NCI-H748 (cell line): ENCODE measurements at regions not wholly inside any gene's neighbourhood (a gene's known extent, or its start where the extent isn't known, plus 50 kb on each side); places are given as distances from the start of the nearest gene placed in this dataset.
A peak's percentile ranks its signal among the peaks of the same experiment; 100 is the strongest.

ENCODE experiments used
- DNase-seq: peaks from one replicate; lab custom pipeline; 2025; ENCODE audit not compliant: unreplicated experiment; lab: John Stamatoyannopoulos, UW

DNA sequence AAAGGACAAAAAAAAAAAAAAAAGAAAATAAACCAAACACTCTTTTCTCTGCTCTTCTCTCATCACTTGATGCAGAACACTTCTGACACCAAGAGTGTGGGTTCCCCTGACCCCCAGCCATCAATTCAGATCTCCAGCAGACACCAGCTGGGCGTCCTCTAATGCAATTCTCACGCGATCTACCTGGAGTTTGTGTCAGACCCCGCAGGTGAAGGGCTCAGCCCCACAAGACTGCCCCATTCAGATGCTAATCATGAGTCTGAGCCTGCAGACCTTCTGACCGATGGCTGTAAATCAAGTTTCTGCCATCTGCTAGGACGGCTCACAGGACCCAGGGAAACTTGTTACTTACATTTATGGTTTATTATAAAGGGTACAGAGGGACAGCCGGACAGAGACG, 133.6 kb upstream of the C1orf174 start:
- no peak for DNase-seq

DNA sequence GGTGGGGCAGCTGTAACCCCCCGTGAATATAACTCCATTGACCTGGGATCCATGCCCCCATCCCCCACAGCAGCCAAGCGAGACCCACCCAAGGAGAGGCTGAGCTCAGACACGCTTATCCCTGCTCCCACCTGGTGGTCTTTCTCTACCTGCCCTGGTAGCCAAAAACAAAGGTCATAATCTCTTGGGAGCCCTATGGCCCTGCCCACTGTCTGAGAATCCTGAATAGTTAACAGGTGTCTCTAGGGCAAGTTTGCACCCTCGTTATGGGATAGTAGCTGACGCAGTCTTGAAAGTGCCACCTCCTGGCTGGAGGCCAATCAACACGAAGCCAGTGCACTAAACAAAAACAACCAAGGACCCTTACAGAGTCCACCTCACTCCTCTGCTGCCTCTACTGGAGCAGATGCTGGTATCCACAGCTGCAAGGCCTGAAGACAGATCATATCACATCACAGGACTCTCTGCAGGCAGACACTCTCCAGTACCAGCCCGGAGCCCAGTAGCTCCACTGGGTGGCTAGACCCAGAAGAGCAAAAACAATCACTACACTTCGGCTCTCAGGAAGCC, 134.3 kb upstream of the C1orf174 start:
- DNase-seq, result no peak

DNA sequence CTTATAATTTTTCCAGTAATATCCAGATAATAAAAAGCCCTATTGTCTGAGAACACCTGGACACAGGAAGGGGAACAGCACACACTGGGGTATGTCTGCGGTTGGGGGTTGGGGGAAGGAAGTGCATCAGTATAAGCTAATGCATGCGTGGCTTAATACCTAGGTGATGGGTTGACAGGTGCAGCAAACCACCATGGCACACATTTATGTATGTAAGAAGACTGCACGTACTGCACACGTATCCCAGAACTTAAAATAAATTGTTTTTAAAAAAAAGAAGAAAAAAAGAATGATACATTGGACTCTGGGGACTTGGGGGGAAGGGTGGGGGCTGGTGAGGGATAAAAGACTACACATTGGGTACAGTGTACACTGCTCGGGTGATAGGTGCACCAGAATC, 144.9 kb upstream of the C1orf174 start:
- peak; percentile 8 for DNase-seq

DNA sequence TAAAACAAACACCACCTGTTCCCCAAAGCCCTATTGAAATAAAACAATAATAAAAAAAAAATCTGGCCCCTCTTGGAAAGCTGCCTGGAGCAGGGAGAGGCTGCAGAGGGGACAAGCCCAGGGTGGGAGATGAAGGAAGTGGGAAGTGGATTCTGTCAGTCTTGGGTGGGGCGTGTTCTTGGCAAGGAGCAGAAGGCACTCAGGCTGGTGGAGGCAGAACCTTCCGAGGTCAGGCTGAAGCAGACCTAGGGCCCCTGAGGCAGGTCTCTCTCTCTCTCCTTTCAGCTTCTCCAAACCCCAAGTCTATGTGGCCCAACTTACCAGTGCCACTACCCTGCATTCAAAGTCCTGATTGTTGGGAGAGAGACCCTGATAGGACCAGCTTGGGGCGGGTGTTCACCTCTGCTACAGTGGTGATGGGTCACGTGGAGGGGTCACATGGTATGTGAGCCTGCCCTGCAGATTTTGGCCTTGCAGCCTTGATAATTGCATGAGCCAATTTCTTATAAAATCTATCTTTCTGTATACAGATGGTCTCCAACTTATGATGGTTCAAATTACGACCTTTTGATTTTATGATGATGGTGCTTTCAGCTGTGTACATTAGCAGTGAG, 145.4 kb upstream of the C1orf174 start:
- no peak for DNase-seq

DNA sequence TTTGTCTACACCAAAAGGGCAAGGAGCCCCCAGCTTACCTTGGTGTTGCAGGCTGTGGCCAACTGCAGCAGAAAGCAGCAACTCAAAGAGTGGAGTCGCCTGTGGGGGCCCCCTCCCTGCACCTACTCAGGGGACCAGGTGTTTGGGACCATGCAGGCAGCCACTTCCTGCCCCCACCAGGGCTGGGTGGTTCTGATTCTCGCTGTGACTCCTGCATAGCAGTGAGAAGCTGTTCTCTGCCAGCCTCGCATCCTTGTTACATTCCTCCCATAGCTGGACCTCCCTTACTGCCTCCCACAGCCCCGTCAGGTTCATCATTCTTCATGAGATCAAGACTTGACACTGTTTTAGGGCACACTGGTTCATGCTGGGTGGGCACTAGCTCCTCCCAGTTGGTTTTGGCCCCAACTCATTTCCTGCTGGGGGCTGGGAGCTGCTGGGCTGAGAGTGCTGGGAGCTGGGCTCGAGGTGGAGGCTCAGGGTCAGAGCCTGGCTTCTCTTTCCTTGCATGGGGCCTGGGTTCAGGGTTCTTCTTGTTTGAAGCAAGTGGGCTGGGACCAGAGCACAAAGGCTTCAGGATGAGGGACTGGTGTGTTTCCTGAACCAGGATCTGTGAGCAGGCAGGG, 146.9 kb upstream of the C1orf174 start:
- DNase-seq, result no peak

DNA sequence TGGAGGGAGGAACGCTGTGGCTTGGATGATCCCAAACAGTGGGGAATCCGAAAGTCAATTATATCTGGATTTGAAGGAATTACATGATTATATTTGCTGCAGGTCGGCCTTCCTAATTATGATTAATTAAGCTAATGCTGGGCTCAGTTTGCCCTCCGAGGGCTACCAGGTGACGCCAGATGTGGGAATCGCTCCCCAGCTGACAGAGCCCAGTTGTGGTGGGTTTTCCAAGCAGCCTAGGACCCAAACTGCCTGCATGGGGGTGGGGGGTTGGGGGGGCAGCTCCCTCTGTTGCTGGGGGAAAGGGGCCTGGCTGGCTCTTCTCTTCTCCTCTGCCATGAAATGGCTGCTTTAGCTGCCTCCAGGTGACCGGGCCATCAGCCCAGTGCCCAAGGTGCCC, 147.6 kb upstream of the C1orf174 start:
- DNase-seq, result no peak

DNA sequence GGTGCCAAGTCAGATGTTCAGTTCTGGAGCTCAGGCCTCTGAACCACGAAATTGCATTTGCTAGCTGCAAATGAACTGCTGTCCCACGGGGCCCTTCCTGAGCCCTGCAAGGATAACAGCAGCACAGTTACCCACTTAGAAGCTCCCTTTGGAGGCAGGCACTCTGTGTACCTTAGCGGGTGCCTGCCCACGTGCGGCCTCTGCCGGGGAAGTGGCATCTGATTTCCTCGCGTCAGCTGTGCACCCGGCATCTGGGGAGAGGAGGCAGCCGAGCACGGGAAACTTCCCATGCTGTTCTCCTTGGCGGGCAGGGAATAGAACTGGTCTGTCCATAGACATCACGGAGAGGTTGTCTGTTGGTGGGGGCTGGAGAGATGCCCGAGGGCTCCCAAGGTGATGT, 148.0 kb upstream of the C1orf174 start:
- DNase-seq, result no peak

DNA sequence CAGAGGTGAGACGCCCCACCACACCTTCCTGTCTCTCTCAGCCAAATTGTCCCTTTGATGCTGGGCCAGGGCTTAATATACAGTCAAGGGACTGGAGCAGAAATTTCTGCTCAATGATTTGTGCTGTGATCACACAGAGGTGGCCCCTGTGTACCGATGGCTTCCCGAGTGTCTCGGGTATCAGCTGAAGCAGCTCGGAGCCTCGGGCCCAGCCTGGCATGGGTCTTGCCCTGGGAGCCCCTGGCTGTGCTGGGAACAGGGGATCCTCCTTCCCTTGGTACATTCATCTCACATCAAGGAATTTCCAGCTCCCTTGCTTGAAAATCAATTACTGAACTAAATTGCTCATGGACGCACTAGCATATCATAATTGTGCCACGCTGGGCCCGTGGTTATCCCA, 148.8 kb upstream of the C1orf174 start:
- no peak for DNase-seq

DNA sequence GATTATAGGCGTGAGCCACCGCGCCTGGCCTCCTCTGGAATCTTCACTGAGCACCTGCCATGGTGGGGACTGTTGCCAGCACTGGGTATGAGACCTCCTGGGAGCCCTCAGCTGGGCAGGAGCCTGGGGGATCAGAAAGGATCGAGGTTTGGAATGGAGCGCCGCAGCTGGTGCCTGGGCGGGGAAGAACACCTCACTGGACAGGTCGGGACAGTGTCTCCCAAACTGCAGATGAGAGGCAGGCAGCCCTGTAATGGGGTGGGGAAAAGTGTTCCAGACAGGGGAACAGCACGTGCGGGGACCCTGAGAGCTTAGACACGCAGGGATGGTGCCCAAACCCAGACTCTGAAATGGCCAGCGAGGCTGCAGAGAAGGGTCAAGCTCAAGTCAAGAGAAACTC, 150.9 kb upstream of the C1orf174 start:
- DNase-seq, result no peak

DNA sequence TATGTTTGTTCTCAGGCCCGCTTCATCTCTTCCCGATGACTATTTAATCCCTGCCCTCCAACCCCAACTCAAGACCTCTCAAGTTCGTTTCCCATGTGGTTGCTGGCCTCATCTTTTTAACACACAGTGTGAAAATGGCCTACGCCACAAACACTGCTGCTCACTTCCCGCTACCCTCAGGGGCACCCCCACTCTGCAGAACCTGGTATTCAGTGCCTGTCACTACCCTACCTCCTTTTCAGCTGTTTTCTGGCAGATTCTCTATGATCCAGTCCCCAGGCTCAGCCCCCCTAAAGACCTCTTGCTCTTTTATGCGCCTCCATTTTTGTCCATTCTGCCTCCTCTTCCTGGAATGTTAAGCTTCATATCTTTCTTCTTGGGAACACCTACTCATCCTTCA, 152.6 kb upstream of the C1orf174 start:
- DNase-seq, result no peak

DNA sequence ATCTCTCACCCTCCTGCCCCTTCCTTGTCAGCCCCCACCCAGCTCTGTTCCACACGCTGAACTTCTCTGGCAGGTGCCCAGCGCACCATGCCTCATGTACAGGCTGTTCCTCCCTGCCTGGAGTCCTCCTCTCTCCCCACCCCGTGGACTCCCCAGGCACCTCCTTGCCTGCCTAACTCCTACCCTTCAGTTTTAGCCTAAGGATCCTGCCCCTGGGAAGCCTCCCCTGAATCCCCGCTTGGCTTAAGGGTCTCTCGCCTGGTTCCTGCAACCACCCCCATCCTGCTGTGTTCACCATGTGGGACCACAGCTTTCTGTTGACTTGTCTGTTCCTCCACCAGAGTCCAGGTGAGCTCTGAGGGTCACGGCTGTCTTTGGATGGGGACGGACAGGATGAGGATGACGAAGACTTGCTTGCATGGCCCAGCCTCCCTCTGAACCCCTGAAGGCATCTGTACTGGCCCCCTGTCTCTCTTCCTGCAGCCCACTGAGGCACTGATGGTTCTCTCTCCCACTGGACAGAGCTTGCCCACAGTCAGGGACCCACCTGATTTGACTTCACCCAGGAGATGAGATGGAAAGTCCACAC, 153.2 kb upstream of the C1orf174 start:
- no peak for DNase-seq

DNA sequence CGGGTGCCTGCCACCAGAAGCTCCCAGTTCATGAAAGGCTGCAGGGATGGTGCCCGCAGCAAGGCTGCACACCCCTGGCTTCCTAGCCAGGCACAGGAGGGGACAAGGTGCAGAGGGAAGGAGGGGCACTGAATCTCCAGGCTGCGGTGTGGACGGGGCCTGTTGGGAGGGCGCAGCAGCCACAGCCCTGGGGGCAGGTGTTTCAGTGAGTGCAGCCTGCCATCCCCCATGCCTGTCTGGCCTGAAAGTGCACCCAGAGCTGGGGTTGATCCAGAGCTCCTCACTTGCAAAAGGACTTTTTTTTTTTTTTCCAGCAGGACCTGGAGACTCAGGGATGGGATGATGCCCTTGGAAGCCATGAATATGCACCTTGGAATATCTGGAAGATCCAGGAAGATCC, 153.7 kb upstream of the C1orf174 start:
- DNase-seq, result no peak

DNA sequence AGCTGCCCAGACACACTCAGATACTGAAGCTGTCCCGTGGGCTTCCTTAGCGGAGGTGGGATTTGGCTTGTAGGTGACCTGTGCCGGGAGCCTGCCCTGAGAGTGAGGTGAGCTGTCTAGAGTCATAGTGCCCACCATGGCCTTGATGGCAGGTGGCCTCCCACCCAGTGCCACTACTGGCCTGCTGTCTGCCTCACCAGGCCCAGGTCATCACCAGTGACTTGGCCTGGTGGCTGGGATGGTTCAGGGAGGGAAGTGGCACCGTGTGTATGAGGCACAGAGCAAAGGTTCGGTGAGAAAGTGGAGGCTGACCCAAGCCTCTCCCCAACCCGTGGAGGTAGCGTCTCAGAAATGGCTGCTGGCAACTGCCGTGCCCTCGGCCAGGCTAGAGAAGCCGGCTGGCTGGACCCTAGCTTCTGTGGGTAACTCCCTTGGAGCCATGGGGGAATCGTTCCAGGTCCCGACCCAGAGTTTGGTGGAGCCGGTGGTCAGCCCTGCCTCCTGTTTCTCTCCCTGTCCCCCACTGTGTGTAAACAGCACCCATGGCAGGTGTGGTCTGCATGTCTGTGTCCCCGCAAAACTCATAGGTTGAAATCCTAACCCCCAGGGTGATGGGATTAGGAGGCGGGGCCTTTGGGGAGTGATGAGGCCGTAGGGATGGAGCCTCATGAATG, 155.4 kb upstream of the C1orf174 start:
- DNase-seq, result no peak

DNA sequence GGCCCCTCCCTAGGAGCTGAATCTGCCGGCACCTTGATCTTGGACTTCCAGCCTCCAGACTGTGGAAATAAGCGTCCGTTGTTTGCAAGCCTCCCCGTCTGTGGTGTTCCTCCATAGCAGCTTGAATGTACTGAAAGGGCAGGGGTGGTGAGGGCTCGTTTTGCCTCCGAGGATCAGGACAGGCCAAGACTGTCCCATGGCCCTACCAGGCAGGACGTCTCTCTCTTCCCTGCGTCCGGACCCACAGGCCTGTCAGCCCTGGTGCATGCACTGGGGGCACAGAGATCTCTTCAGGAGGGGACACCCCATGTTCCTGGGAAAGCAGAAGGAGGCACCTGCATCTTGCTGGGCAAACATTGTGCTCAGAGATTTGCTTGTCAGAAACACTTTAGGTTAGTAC, 156.3 kb upstream of the C1orf174 start:
- no peak for DNase-seq

DNA sequence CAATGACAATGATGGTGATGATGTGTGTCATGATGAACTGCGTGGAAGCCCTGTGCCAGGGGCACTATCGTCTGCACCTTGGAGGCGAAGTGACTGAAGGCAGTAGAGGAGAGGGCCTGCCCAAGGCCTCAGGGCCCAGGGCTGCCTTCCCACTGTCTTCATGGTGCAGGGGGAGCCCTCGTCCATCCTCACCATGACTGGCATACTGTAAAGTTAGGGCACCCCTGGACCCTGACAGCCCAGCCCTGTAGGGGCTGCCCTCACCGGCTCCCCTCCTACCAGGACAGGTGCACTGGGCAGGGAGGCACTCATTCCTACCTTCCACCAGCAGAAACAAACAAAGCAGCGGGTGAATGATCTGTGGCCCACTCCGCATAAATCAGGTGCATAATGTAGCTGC, 156.9 kb upstream of the C1orf174 start:
- no peak for DNase-seq

DNA sequence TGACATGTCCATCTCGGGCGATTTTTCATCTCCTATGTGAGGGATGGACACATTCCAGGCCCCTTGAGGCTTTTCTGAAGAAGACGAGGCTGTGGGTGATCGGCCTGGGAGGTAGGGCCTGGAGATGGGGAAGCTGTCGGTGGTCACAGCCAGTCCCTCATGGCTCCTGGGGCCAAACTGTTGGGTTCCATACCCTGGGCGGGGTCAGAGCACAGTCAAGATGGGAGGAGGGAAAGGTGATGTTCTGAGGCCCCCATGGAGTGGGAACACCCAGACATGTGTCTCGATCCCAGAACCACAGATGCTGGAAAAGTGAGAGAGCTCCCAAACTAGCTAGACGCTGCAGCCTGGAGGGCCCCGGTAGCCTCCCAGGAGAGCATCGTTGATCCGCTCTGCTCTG, 157.5 kb upstream of the C1orf174 start:
- no peak for DNase-seq

DNA sequence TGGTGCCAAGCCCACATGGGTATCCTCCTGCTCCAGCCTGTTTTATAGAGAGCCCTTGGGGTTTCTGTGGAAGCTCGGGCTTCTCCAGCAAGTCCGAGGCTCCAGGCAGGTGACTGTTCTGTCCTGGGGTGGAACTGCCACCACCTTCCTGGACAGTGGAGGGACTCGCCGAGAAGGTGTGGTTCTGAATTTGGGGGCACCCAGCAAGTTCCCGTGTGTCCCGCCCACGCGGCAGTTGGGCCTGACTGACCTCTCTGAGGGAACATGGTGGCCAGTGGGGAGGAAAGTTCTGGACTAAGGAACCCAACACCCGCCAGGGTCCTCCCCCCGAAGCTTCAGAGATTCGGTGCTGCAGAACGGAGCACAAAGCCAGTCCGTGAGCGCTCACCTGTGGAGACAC, 158.1 kb upstream of the C1orf174 start:
- no peak for DNase-seq

DNA sequence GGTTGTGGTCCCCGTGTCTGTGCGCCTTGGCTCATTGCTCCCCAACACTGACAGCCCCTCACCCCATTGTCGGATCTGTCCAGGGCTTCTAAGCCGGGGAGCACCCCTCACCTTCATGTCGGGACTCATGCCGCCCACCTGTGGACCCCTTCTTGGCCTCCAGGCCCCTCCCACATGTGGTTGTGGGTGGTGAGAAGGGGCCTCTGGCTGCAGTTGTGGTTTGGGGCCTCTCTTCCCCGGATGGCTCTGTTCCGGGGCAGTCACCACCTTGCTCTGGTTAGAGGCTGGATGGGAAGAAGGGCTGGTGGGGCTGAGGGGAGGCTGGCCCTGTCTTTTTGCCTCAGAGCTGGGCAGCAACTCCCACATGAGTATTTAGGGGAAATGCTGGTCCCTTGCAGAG, 158.6 kb upstream of the C1orf174 start:
- no peak for DNase-seq

DNA sequence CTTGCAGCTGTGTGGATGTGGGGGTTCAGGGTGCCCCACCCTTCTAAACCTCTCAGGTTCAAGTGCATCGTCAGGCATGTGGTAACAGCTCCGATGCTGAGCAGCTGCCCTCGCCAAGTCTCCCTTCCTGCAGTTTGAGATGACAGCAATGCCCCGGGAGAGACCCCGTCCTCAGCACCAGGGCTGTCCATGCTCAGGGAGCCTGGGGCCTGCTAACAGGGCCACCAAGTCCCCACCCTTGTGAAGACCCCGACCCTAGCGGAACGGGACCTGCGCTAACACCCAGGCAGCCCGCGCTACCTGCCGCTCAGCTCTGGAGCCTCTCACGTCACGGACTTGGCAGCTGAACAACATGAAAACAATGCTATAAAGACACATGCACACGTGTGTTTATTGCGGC, 159.2 kb upstream of the C1orf174 start:
- no peak for DNase-seq

DNA sequence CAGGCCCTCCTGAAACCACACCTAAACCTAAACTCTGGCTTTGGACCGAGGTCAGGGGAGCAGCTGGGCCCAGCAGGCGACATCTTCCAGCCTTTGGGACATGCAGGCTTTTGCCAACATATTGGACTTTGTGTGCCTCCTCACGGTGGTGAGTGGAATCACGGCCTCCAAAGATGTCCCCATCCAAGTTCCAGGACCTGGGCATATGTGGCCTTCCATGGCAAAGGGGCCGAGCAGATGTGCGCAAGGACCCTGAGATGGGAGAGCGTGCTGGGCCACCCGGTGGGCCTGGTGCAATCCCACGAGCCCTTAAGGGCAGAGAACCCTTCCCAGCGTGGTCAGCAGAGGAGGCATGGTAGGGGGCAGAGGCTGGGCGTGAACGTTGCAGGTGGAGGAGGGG, 160.8 kb upstream of the C1orf174 start:
- DNase-seq, result no peak

DNA sequence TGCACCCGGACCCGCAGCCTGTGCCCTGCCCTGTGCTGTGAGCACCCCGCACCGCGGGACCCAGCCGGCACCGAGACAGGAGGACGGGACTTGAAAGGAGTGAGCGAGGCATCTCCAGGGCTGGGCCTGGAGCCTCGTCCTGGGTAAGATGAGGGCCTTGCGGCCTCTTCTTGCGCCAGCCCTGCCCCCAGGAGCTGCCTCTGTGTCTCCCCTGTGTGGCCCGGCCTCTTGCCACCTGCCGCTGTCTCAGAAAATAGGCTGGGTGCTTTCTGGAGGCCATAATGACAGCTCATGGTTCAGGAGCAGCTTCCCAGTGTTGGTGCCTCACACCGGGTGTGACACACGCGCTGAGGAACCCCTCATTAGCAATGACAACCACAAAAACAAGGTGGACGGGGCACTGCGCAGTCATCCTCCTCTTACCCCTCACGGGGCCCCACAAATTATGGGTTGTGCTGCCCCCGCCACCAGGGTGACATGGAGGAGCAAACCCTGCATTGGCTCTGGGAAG, 161.5 kb upstream of the C1orf174 start:
- no peak for DNase-seq

DNA sequence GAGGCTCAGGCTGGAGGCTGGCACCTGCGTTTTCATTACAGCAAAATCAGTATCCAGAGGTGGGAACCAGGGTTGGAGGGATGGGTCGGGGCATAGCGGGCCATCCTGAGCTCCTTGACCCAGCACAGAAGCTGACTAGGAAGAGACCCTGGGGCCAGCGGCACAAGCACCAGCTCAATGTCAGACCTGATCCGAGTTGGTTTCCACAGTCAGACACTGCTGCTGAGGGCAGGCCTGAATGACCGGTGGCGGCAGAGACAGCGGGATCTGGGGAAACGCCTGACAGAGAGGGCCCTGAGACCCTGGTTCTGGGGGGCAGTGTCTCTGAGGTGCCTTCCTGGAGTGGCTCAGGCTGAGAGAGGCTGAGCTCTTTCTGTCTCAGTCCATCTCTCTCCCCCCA, 162.0 kb upstream of the C1orf174 start:
- DNase-seq, result no peak
